ENCODE measurements at regions not wholly inside any gene's neighbourhood (a gene's known extent, or its start where the extent isn't known, plus 50 kb on each side); places are given as distances from the start of the nearest gene placed in this dataset.

GRCh38 chr5:30331534-30331933 lies 862.0 kb upstream of the CDH6 start:
- Mint-ChIP-seq H3K4me1 (no peaks in the 10 kb centered on the region), H3K36me3 (ENCODE audit: insufficient read depth in 1 of 3, low read depth in 3 of 3) (no peaks in the 10 kb centered on the region), H3K27me3 (ENCODE audit: low read depth) (no peaks in the 10 kb centered on the region), H3K27ac (no peak overlapping the region), H3K9me3 (no peaks in the 10 kb centered on the region), H3K4me3 (no peak overlapping the region)
- H4K5ac ChIP-seq (ENCODE audit: insufficient read length, low read depth, low read length): no peak overlapping the region
- no CpG with 5 or more reads among the region's 2 CpGs for WGBS (ENCODE audit: extremely low coverage, insufficient read length, low lambda C conversion rate)
- no peak overlapping the region for H3K56ac ChIP-seq (ENCODE audit: insufficient read length, low read depth, low read length)
- H3K27me3 ChIP-seq (ENCODE audit: insufficient read depth, low read length): no peaks in the 10 kb centered on the region
- DNase-seq: no peak
- H3K79me2 ChIP-seq (ENCODE audit: insufficient read depth, low read length): no peaks in the 10 kb centered on the region
- no peak overlapping the region for H3K4me2 ChIP-seq (ENCODE audit: insufficient read depth, insufficient read length, low read length)
- no peak overlapping the region for H3K14ac ChIP-seq (ENCODE audit: insufficient read depth, low read length)
- H2BK120ac ChIP-seq (ENCODE audit: low read depth, low read length, poor library complexity, severe bottlenecking): no peak overlapping the region
- H4K20me1 ChIP-seq (ENCODE audit: control insufficient read depth, insufficient read depth, insufficient read length): no peaks in the 10 kb centered on the region
- H3K79me1 ChIP-seq (ENCODE audit: insufficient read depth, low read depth, low read length, poor library complexity, severe bottlenecking): no peaks in the 10 kb centered on the region
- no peak overlapping the region for H2AK5ac ChIP-seq (ENCODE audit: insufficient read length, low read length)
- no peak overlapping the region for H3K9ac ChIP-seq (ENCODE audit: extremely low read depth, insufficient read length, low read length)
- H2BK15ac ChIP-seq (ENCODE audit: low read depth, low read length): no peak overlapping the region
- H3K4ac ChIP-seq (ENCODE audit: low read depth, low read length): no peak overlapping the region
- no peak overlapping the region for H2AFZ ChIP-seq (ENCODE audit: low read length)
- no peaks in the 10 kb centered on the region for H3K4me1 ChIP-seq (ENCODE audit: insufficient read depth, low read length)
- no peak overlapping the region for H2BK5ac ChIP-seq (ENCODE audit: insufficient read length, low read length)
- H4K8ac ChIP-seq (replicated peaks; ENCODE audit: insufficient read length, low read depth, low read length): no peak overlapping the region
- no peak overlapping the region for H3K23ac ChIP-seq (ENCODE audit: insufficient read length, low read depth, low read length)
- H2BK20ac ChIP-seq (ENCODE audit: low read depth, low read length, poor library complexity, severe bottlenecking): no peak overlapping the region
- H3K27ac ChIP-seq (ENCODE audit: insufficient read length, low read depth, low read length): no peak overlapping the region
- no peak overlapping the region for H3K18ac ChIP-seq (ENCODE audit: insufficient read length, low read depth, low read length)
- H3T11ph ChIP-seq (ENCODE audit: low read length): no peak overlapping the region
- no peak for TF ChIP-seq CTCF (conservative IDR thresholded peaks at IDR 0.05)
- H2BK12ac ChIP-seq (ENCODE audit: insufficient read length, low read depth, low read length): no peak overlapping the region
- no peaks in the 10 kb centered on the region for H3K23me2 ChIP-seq (ENCODE audit: insufficient read length, low read depth, low read length, poor library complexity, severe bottlenecking)
- no peak overlapping the region for H4K91ac ChIP-seq (ENCODE audit: insufficient read length, low read depth, low read length)
- no peaks in the 10 kb centered on the region for H3K9me3 ChIP-seq (ENCODE audit: control insufficient read depth, low read depth, low read length)

Measured in H9 (cell line).